GM18519 (cell line): ENCODE measurements at regions not wholly inside any gene's neighbourhood (a gene's known extent, or its start where the extent isn't known, plus 50 kb on each side); places are given as distances from the start of the nearest gene placed in this dataset.
"Not testable (repeated sequence)": the region's sequence is repeated elsewhere in the genome, so short reads cannot be mapped to it uniquely, and the experiment has no call there.

ENCODE experiments used
- ATAC-seq: cut with Tn5 transposase; IDR thresholded peaks from one replicate; pipeline ENCODE4 v1.9.1; 2021; ENCODE audit warnings: mild to moderate bottlenecking, moderate library complexity; ENCODE audit not compliant: unreplicated experiment, low FRiP score

DNA sequence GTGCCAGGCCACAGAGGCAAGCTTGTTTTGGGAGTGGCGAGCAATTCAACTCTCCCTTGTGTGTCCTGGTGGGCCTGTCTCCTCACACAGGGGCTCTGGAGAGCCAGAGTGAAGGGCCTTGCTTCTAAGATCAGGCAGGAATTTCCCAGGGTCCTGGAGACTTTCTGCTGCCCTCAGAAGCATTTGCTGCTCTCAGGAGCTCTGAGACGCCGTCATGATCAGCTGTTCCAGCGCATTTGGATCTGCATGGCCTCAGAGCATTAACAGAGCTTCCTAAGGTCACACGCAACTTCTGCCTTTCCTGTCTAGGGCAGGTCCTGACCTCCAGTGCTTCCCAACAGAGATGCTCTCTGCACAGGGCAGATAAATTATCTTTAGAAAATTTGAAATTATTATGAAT, 52.2 kb upstream of the C10orf90 start:
- ATAC-seq = no peak

DNA sequence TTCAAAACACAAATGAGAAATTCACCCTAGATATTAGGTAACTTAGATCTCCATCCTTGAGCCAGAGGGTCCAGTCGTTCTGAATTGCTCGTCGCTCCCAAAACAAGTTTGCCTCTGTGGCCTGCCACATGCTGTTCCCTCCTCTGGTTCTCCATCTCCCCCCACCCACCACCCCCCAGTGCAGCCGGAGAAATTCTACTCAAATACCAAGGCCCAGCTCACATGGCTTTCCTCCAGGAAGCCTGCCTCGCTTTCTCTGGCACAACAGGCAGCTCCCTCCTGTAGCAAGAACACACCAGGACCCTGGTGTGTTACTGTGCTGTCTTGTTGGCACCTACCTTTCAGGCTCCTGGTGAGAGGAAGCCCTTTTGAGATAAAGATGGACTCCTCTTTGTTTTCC, 52.7 kb upstream of the C10orf90 start:
- no peak for ATAC-seq

DNA sequence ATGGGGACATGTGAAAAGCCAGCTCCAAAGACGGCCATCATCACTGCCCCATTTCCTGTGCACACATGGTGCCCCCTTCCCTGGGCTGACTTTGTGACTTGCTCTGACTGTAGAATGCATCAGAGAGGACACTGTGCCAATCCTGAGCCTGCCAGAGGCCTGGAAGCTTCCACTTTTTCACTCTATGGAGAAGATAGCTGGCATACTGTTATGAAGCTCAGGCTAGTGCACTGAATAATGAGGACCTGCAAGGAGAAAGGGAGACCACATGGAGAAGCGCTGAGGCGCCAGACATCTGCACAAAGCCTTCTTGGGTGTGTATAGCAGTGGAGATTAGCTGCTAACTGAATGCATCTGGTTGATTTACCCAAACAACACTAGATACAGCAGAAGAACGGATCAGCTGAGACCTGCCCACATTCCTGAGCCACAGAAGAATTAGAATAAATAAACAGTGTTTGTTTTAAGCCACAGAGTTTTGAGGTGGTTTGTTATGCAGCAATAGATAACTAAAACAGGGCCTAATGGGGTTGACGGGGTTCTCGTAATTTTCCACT, 58.9 kb upstream of the C10orf90 start:
- no peak for ATAC-seq

DNA sequence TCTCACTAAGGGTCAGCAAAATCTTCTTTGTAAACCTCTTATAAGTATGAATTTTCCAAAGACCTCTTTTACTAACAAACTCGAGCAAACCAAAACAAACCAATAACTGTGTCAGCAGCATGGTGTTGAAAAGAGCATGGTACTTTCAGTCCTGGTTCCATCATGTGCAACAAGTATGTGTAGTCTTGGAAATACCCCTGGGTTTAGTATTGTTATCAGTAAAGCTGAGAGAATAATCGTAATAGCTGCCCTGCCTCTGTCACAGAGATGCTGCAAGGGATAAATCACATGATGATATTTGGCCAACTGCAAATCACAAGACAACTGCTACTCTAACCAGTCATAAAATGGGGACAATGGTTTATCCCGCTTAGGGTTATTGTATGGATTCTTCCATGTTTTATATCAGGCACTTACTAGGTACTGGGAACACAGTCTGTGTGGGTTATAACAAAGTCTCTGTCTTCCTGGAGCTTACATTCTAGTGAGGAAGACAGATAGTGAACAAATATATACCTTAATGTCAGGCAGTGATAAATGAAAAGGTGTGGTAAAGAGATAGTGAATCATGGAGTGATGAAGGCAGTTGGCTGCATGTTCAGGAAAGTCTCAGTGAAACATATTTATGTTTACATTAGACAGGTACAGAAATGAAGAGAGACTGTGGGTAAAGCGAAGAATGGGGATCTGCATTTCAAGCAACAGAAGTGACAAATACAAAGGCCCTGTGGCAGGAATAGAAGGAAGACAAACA, 60.5 kb upstream of the C10orf90 start:
- ATAC-seq = no peak

DNA sequence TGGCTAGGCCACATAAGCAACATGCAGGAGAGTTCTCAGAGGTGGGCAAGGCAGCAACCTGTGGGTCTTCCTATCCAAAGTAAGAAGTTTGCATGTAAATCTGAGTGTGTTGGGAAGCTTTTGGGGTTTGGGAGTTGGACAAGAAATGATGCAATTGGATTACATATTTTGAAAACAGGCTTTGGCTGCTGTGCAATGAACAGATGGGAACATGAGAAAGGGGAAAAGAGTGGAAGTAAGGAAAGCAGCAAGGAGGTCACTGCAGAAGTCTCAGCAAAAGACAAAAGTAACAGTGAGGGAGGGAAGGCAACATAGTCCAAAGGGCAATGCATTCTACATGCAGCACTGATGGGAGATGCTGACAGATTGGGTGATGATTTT, 61.1 kb upstream of the C10orf90 start:
- ATAC-seq = no peak

DNA sequence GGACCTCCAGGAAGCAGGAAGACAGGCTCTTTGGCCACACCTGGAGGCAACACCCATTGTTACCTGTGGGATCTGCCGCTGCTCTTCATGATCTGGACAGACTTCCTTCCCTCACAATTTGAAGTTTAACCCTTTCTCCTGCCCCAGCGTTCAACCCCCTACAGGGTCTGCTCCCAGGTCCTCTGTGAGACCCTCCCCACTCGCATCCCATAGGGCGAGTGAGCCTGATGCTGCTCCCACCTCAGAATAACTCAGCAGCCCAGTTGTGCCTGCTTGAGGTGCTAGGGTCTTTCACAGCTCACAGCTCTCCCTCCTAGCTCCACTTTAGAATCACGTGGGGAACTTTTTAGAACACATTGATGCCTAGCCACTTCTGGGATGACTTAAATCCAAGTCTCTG, 61.8 kb upstream of the C10orf90 start:
- no peak for ATAC-seq

DNA sequence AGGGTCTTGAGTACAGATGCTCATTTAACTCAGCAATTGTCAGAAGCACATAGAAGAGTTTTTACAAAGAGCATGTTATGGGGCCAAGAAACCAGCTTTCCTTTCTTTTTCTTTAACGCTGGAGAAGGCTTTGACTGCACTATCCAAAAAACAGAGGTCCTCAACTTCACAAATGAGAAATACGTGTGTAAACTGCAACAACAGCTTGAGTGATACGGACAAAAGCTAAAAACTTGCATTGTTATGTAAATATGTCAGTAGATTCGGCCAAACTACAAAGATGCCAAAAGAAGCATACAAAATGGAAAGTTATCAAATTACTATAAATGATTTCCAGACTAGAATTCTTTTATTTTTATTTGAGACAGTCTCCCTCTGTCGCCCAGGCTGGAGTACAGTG, 62.4 kb upstream of the C10orf90 start:
- no peak for ATAC-seq

DNA sequence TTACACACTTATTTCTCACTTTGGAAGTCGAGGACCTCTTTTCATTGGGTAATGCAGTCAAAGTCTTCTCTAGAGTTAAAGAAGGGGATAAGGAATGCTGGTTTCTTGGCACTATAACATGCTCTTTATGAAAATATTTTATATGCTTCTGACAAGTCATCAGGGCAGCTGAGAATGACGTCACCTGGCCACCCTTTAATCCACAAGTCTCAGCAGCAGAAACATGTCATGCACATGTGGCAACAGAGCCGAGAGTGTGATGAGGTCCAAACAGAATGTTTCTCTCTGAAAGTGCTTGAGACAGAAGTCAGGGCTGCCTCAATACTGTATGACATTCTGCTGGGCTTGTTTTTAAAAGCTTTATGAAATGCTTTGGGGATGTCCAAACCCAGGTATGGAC, 63.5 kb upstream of the C10orf90 start:
- no peak for ATAC-seq

DNA sequence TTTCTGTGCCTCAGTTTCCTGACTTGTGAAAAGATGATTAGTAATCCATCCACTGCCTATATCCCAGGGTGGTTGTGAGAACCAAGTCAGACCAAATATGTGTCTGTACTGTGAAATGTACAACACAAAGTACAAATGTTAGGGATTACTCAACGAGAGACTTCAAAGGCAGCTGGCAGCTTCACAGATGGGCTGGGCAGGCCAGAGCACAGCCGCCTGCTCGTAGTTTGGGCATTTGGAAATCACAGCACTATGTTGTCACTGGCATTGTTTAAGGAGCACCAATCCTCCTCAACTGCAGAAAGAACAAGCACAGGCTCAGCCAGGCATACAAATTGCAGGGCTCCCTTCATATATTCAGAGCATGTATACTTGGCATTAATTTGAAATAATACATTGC, 64.5 kb upstream of the C10orf90 start:
- ATAC-seq = no peak

DNA sequence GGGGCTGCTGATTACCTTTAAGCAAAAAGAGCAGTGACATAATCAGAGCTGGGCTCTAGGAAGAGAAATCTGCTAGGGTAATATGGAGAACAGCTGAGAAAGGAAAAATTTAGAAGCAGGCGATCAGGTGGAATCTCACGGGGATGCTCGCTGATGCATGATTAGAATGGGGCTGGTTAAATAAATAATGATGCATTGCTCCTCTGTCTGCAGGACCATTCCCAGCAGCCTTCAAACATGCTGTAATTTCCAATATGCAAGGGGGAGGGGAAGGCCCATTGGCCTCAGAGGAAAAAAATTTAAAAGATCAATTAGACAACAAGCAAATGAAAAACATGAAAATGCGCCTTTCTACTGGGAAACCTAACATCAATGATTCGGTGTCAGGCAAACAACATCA, 65.6 kb upstream of the C10orf90 start:
- ATAC-seq = no peak

DNA sequence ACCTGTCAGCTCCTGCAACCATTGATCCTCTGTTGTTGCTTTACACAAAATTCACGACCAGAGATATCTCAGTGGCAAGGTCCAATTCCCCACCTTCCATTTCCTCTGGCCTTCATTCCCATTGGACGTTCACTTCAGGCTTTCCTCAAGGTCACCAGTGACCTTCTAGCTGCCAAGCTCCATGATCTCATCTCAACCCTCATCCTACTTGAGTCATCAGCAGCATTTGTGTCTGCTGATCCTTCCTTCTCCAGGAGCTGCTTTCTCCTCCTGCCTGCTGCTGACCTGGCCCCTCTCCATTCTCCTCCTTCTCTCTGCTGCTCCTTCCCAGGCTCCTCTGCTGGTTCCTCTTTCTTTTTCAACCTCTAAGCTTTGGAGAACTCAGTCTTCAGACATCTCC, 66.2 kb upstream of the C10orf90 start:
- ATAC-seq = no peak

DNA sequence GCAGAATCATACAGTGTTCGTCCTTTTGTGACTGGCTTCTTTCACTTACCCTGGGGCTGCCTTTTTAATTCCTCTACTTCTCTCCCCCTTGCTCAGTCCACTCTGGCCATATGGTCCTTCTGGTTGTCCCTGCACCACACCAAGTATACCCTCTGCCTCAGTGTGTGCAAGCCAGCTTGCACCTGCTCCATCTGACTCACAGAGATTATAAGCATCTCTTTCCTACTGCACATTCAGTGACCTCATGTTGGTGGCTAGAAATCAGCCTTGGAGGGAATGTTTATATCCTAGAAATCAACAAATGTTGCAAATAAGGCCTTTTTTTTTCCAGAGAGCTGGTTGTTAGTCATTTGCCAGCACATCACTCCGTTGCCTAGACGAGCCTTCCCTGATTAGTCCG, 67.5 kb upstream of the C10orf90 start:
- no peak for ATAC-seq

DNA sequence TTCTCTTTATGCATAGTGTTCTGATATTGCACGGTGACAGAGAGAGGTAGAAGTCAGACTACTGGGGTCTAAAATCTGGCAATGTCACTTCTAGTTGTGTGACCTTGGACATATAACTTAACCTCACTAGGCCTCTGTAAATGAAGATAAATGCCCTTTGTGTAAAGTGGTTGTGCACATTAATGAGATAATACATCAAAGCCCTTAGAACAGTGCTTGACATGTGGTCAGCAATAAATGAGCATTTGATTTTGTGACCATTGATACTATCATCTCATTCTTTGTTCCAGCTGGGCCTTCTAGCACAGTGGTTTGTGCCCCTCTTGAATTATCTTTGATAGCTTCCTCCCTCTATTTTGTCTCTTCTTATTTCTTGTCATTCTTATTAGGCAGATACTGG, 74.1 kb upstream of the C10orf90 start:
- no peak for ATAC-seq

DNA sequence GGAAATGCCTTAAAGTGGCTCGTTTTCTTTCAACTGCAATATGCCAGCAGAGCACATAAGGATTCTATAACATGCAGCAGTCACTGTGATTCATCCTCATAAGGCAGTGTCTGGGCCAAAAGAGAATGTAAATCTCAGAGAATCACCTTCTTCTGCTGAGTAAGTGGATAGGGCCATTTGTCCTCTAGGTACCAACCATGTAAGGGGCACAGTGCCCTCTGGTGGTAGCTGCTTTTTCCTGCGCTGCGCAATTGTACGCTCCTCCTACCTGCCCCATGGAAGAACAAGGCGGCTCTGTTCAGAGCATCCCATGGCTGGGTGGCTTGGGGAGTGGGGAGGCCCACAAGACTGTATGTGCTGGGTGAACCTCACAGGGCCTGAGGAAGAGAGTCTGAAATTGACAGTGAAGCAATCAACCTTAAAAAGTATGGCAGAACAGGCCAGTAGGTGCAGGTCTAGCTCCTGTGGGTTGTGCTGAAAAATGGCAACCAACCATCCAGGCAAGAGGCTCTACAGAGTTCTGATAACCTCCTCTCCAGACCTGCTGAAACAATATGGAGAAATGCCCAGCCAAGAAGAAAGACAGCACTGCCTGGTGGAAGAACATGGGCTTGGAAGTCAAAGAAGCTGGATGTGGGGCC, 78.6 kb upstream of the C10orf90 start:
- ATAC-seq = peak; percentile 62

DNA sequence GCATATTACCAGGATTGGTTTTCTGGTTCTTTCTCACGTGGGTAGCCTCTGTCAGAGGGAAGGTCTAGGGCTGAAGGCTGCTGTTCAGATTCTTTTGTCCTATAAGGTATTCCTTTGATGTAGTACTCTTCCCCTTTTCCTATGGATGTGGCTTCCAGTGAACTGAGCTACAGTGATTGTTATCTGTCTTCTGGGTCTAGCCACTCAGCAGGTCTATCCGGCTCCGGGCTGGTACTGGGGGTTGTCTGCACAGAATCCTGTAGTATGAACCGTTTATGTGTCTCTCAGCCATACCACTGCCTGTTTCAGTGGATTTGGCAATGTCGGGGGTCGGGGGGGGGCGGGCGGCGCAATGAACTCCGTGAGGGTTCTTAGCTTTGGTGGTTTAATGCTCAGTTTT, 84.5 kb upstream of the C10orf90 start:
- ATAC-seq = no peak

DNA sequence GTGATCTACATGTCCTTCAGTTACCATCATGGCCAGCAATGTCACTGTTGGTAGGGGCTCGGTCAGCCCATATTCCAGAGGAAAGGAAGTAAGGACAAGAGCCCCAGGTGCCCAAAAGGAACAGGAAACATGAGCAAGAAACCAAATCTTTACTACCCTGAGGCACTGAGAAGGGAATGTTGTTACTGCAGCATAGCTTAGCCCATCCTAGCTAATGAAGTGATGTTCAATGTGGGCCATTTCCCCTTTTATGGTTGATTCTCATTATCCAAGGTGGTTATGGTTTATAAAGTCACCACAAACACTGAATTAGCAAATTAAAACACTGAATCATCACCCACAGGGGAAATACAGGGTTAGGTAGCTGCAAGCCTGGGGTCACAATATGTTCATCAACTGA, 88.4 kb upstream of the C10orf90 start:
- ATAC-seq = no peak

DNA sequence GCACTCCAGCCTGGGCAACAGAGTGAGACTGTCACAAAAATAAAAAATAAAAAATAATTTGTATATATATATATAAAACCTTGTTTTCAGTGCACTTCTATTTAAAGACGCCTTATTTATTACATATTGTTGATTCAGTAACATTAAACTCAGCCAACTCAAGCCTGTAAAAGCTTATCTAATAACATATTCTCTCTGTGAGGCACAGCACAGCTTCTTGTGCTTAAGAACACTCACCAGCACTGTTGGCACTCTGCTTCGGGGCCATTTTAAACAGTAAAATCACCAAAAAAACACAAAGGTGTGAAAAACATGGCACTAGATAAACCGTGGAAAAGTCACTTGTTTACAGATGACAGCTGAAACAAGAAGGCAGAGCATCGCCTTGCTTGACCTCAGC, 89.0 kb upstream of the C10orf90 start:
- ATAC-seq = no peak

DNA sequence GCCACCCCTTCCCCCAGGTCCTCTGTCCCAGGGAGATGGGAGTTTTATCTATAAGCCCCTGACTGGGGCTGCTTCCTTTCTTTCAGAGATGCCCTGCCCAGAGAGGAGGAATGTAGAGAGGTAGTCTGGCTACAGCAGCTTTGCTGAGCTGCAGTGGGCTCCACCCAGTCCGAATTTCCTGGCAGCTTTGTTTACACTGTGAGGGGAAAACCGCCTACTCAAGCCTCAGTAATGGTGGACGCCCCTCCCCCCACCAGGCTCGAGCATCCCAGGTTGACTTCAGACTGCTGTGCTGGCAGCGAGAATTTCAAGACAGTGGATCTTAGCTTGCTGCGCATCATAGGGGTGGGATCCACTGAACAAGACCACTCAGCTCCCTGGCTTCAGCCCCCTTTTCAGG, 96.2 kb upstream of the C10orf90 start:
- not testable (repeated sequence) for ATAC-seq

DNA sequence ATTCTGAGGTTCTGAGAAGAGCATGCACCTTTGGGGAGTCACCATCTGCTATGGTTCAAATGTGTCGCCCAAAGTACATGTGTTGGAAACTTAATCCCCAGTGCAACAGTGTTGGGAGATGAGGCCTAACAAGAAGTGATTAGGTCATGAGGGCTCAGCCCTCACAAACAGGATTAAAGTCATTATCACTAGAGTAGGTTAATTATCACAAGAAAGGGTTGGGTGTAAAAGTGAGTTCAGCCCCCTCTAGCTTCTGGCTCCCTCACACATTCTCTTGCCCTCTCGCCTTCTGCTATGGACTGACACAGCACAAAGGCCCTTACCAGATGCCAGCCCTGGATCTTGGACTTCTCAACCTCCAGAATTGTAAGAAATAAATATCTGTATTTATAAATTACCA, 100.3 kb upstream of the C10orf90 start:
- ATAC-seq = no peak

DNA sequence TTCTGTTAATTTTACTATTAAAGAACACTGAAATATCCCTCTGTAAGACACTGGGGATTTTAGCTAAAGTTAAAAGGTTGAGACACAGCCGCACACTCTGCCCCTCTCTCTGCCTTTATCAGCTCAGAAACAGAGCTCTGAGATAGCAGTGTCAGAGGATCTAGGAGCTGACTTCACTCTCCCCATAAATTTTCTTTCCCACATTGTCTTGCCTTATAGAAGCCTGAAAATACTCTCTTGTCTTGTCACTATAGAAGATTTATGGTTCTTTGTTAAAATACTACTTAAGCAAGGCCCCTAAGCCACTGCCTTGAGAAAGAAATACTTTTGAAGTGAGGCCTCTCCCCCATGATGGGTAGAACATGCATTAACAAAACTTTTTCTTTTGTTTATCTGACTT, 105.7 kb upstream of the C10orf90 start:
- ATAC-seq = no peak

DNA sequence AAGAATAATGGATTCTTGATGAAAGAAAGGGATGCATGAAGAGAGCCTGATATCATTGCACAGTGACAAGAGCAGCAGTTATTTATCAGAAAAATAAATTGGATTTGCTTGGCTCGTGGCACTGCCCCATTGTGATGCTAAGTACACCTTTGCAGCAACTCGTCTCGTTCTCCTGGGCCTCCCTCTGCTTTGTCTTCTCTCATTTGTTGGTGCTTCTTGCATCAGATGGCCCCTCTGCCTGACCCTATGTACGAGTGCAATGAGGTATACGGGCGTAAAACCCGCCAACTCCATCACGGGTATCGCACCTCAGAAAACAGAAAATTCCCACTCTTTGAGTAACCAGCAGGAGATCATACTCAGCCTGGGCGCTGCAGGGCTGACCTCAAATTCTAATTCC, 107.2 kb upstream of the C10orf90 start:
- ATAC-seq = no peak
